ENCODE measurements at regions not wholly inside any gene's neighbourhood (a gene's known extent, or its start where the extent isn't known, plus 50 kb on each side); places are given as distances from the start of the nearest gene placed in this dataset.
"Not testable (repeated sequence)": the region's sequence is repeated elsewhere in the genome, so short reads cannot be mapped to it uniquely, and the experiment has no call there.

GRCh38 chr16:52787709-52788108, 240.8 kb upstream of the TOX3 start:
- no peak for DNase-seq (ENCODE audit: low spot score)

GRCh38 chr16:52786091-52786490, 239.1 kb upstream of the TOX3 start:
- no peak for DNase-seq (ENCODE audit: low spot score)

GRCh38 chr16:52785653-52786052, 238.7 kb upstream of the TOX3 start:
- DNase-seq (ENCODE audit: low spot score), result no peak

- no peak for DNase-seq (ENCODE audit: low spot score)
Observed at GRCh38 chr16:52783616-52784015, 236.7 kb upstream of the TOX3 start.

- DNase-seq (ENCODE audit: low spot score), result no peak
Observed at GRCh38 chr16:52781005-52781630, 234.2 kb upstream of the TOX3 start.

GRCh38 chr16:52773026-52773425, 226.1 kb upstream of the TOX3 start:
- no peak for DNase-seq (ENCODE audit: low spot score)

GRCh38 chr16:52770828-52771227, 223.9 kb upstream of the TOX3 start:
- no peak for DNase-seq (ENCODE audit: low spot score)

- DNase-seq (ENCODE audit: low spot score), result no peak
Observed at GRCh38 chr16:52758473-52758855, 211.5 kb upstream of the TOX3 start.

GRCh38 chr16:52757746-52758472, 211.0 kb upstream of the TOX3 start:
- DNase-seq (ENCODE audit: low spot score), result no peak

- no peak for DNase-seq (ENCODE audit: low spot score)
Observed at GRCh38 chr16:52756812-52757517, 210.0 kb upstream of the TOX3 start.

- no peak for DNase-seq (ENCODE audit: low spot score)
Observed at GRCh38 chr16:52755396-52755795, 208.5 kb upstream of the TOX3 start.

- DNase-seq (ENCODE audit: low spot score), result no peak
Observed at GRCh38 chr16:52751035-52751434, 204.1 kb upstream of the TOX3 start.

GRCh38 chr16:52748741-52749140, 201.8 kb upstream of the TOX3 start:
- DNase-seq (ENCODE audit: low spot score), result no peak

GRCh38 chr16:52747088-52747595, 200.2 kb upstream of the TOX3 start:
- no peak for DNase-seq (ENCODE audit: low spot score)

GRCh38 chr16:52743707-52744106, 196.8 kb upstream of the TOX3 start:
- DNase-seq (ENCODE audit: low spot score), result no peak

- DNase-seq (ENCODE audit: low spot score), result no peak
Observed at GRCh38 chr16:52742608-52743170, 195.7 kb upstream of the TOX3 start.

- DNase-seq (ENCODE audit: low spot score), result no peak
Observed at GRCh38 chr16:52742052-52742451, 195.1 kb upstream of the TOX3 start.

GRCh38 chr16:52741351-52741750, 194.4 kb upstream of the TOX3 start:
- no peak for DNase-seq (ENCODE audit: low spot score)

- no peak for DNase-seq (ENCODE audit: low spot score)
Observed at GRCh38 chr16:52740766-52741165, 193.8 kb upstream of the TOX3 start.

GRCh38 chr16:52740333-52740732, 193.4 kb upstream of the TOX3 start:
- no peak for DNase-seq (ENCODE audit: low spot score)

GRCh38 chr16:52738992-52739391, 192.0 kb upstream of the TOX3 start:
- not testable (repeated sequence) for DNase-seq (ENCODE audit: low spot score)

GRCh38 chr16:52731219-52731875, 184.4 kb upstream of the TOX3 start:
- DNase-seq (ENCODE audit: low spot score), result no peak
